ENCODE measurements at regions not wholly inside any gene's neighbourhood (a gene's known extent, or its start where the extent isn't known, plus 50 kb on each side); places are given as distances from the start of the nearest gene placed in this dataset.
A peak's percentile ranks its signal among the peaks of the same experiment; 100 is the strongest.

GRCh38 chr4:4734425-4734824, 125.0 kb upstream of the MSX1 start:
- H3K4me3 ChIP-seq (ENCODE audit: low read length): no peak overlapping the region
- DNase-seq (ENCODE audit: low read depth): no peak
- TF ChIP-seq CTCF (IDR thresholded peaks at IDR 0.05; ENCODE audit: insufficient read depth, low read depth, low read length, missing control alignments): no peak

GRCh38 chr4:4733663-4734062, 125.8 kb upstream of the MSX1 start:
- no peak for DNase-seq (ENCODE audit: low read depth)

GRCh38 chr4:4730249-4730648, 129.2 kb upstream of the MSX1 start:
- H3K4me3 ChIP-seq (ENCODE audit: low read length): no peak overlapping the region
- no peak for TF ChIP-seq CTCF (IDR thresholded peaks at IDR 0.05; ENCODE audit: insufficient read depth, low read depth, low read length, missing control alignments)
- DNase-seq (ENCODE audit: low read depth): no peak

More at GRCh38 chr4:4733663-4734062, 125.8 kb upstream of the MSX1 start:
- TF ChIP-seq CTCF (IDR thresholded peaks at IDR 0.05; ENCODE audit: insufficient read depth, low read depth, low read length, missing control alignments): no peak
- H3K4me3 ChIP-seq (ENCODE audit: low read length): no peak overlapping the region

- no peak overlapping the region for H3K4me3 ChIP-seq (ENCODE audit: low read length)
- TF ChIP-seq CTCF (IDR thresholded peaks at IDR 0.05; ENCODE audit: insufficient read depth, low read depth, low read length, missing control alignments): no peak
- no peak for DNase-seq (ENCODE audit: low read depth)
Measured at GRCh38 chr4:4729206-4729605, 130.3 kb upstream of the MSX1 start.

GRCh38 chr4:4727536-4727935, 131.9 kb upstream of the MSX1 start:
- DNase-seq (ENCODE audit: low read depth): no peak
- TF ChIP-seq CTCF (IDR thresholded peaks at IDR 0.05; ENCODE audit: insufficient read depth, low read depth, low read length, missing control alignments): no peak
- H3K4me3 ChIP-seq (ENCODE audit: low read length): no peak overlapping the region

- DNase-seq (ENCODE audit: low read depth): no peak
- no peak overlapping the region for H3K4me3 ChIP-seq (ENCODE audit: low read length)
- TF ChIP-seq CTCF (IDR thresholded peaks at IDR 0.05; ENCODE audit: insufficient read depth, low read depth, low read length, missing control alignments): peak; percentile 34
Measured at GRCh38 chr4:4726051-4726450, 133.4 kb upstream of the MSX1 start.

GRCh38 chr4:4724321-4724720, 135.1 kb upstream of the MSX1 start:
- DNase-seq (ENCODE audit: low read depth): no peak
- TF ChIP-seq CTCF (IDR thresholded peaks at IDR 0.05; ENCODE audit: insufficient read depth, low read depth, low read length, missing control alignments): no peak
- H3K4me3 ChIP-seq (ENCODE audit: low read length): no peak overlapping the region
